Dermis microvascular lymphatic vessel endothelial cell (primary cell): ENCODE measurements at regions not wholly inside any gene's neighbourhood (a gene's known extent, or its start where the extent isn't known, plus 50 kb on each side); places are given as distances from the start of the nearest gene placed in this dataset.

ENCODE experiments used
- DNase-seq, 2 donors: peaks; one replicate each; pipeline versions ENCODE4 v3.0.0 to v3.0.0-alpha.2; 2010; ENCODE audit warnings: low read depth in 2 of 2

DNA sequence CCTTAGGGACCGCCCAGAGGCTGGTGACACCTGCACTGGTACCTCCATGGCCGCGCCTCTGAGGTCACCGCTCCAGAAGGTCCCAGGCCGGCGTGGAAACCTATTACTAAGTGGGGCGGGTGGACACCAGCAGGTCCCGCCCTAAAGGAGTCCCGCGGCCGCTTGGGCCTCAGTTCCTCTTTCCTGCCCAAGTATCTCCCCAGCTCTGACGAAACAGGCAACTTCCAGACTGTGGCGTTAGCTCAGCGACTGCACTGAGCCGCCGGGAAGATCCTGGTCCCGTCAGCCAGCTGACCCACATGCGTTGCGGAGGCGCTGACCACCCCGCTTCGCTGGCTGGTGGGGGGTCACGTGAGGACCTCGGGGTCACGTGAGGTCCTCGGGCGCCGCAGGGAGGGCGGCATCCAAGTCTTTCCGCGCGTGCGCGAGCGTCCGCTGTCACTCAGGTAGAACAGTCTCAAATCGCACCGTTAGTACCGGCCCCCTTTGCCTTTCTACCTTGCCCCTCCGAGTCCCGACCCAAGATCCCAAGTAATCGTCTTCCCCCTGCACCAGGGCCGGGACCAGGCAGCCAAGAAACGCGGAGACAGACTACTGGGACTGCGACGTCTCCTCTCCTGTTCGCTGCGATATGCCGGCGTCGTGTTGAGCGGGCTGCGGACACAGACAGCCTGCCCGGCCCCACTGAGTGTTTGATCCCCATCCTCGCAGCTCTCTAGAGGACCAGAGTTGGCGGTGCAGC lies 53.7 kb upstream of the KDM4C start:
- peak; percentile 56 to 61 for DNase-seq

DNA sequence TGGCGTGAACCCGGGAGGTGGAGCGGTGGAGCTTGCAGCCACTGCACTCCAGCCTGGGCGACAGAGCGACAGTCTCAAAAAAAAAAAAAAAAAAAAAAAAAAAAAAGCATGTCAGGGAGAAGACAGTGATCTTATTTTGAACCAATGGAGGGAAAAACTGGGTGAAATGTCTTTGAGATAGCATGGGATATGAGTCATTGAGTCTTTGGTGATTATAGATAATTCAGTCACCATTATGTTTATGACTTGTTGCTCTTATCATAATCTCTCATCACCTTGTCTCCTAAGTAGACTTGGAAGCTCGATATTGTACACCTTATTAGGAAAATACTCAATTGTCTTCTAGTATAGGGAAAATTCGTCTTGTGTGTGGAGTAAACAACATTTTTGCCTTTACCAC lies 55.1 kb upstream of the KDM4C start:
- no peak for DNase-seq

DNA sequence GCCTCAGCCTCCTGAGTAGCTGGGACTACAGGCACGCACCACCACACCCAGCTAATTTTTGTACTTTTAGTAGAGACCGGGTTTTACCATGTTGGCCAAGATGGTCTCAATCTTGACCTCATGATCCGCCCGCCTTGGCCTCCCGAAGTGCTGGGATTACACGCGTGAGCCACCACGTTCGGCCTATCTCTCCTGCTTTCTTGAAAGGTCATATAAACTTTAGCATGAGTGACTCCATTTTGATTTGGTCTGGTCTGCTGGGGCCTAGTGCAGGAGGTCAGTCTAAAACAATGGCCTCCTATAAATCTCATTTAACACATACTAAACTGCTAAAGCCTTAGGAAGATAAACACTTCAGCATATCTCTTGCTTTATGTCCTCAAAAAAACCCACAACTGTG lies 50.6 kb upstream of the GLDC start:
- DNase-seq = no peak

DNA sequence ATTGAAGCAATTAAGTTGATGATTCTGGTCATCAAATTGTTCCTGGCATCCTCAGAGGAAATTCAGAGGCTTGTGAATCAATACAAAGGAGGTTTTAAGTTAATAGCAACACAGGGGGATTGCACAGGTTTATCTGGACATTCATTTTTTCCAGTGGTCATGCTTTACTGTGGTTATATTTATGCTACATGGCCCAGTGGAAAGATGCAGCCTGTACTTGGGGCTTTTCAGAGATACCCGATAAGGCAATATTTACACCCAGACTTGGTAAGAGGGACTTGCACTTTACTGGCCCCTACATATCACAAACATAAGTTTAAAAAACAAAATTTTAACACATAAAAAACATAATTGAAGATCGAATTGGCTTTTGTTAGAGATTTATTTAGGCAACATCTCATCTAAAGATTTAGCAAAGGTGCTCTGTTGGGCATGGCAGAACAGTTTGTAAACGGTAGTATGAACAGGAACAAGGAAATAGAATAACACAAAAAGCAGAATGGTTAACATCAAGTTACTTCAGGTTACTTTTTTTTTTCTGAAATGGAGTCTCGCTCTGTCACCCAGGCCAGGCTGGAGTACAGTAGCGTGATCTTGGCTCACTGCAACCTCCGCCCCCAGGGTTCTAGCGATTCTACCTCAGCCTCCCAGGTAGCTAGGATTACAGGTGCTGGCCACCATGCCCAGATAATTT lies 49.7 kb upstream of the GLDC start:
- no peak for DNase-seq
